HEK293T (cell line): ENCODE measurements at regions not wholly inside any gene's neighbourhood (a gene's known extent, or its start where the extent isn't known, plus 50 kb on each side); places are given as distances from the start of the nearest gene placed in this dataset.

ENCODE experiments used
- BHLHE40 ChIP-seq: fragments of 450-650 bp; IDR thresholded peaks from 2 replicates; pipeline ENCODE4 v1.6.1; 2016; ENCODE audit warnings: mild to moderate bottlenecking, moderate library complexity, borderline replicate concordance
- FOXM1 ChIP-seq: fragments of 450-650 bp; IDR thresholded peaks from 2 replicates; pipeline ENCODE4 v1.6.1; 2017; ENCODE audit warnings: mild to moderate bottlenecking, borderline replicate concordance
- NFRKB ChIP-seq: fragments of 450-650 bp; IDR thresholded peaks from 2 replicates; pipeline ENCODE4 v1.6.1; 2016; ENCODE audit warnings: mild to moderate bottlenecking, moderate library complexity
- SUZ12 ChIP-seq: fragments of 450-650 bp; IDR thresholded peaks from 2 replicates; pipeline ENCODE4 v1.6.1; 2016; ENCODE audit warnings: mild to moderate bottlenecking
- ZNF384 ChIP-seq: fragments of 450-650 bp; IDR thresholded peaks from 2 replicates; pipeline ENCODE4 v1.6.1; 2016
- TF ChIP-seq, protein P1 (sequence below): fragments of 450-650 bp; IDR thresholded peaks from 2 replicates; pipeline ENCODE4 v1.6.1; 2016

DNA sequence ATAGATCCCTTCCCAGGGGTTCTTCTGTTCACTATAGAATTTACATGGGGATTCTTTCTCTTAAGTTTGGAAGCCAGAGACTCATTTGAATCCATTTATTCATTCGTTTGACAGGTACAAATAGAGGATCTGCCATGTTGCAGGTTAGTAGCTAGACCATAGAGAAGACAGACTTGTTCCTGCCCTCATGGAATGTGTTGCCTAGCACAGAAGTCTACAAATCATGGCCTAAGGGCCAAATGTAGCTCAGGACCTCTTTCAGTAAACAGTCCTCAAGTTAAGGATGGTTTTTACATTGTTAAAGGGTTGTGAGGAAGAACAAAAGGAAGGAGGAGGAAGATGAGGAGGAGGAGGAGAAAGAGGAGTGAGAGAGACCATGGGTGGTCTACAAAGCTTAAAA lies 114.7 kb upstream of the SLC44A1 start:
- TF ChIP-seq FOXM1 (no peak), ZNF384 (no peak), NFRKB (no peak), BHLHE40 (no peak), SUZ12 (no peak)
- TF ChIP-seq, protein P1, sequence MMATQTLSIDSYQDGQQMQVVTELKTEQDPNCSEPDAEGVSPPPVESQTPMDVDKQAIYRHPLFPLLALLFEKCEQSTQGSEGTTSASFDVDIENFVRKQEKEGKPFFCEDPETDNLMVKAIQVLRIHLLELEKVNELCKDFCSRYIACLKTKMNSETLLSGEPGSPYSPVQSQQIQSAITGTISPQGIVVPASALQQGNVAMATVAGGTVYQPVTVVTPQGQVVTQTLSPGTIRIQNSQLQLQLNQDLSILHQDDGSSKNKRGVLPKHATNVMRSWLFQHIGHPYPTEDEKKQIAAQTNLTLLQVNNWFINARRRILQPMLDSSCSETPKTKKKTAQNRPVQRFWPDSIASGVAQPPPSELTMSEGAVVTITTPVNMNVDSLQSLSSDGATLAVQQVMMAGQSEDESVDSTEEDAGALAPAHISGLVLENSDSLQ, result no peak
